Spleen (tissue), 11 donors: ENCODE measurements at regions not wholly inside any gene's neighbourhood (a gene's known extent, or its start where the extent isn't known, plus 50 kb on each side); places are given as distances from the start of the nearest gene placed in this dataset.
A peak's percentile ranks its signal among the peaks of the same experiment; 100 is the strongest.

ENCODE experiments used
- DNase-seq: peaks from one replicate; pipeline ENCODE4 v3.0.0-alpha.2; 2020
- H3K27ac ChIP-seq, 8 donors: fragments of 200-600 bp; sonication (generic) in 7 of 8; 1 replicate in 4 of 8; 2 replicates in 4 of 8; pipeline versions ENCODE4 v1.5.0 to v1.8.0; 2016 to 2021; ENCODE audit warnings: inconsistent platforms in 4 of 8, mild to moderate bottlenecking in 4 of 8, moderate library complexity in 1 of 8
- H3K27me3 ChIP-seq, 7 donors: fragments of 200-600 bp; sonication (generic) in 6 of 7; replicated peaks in 1 of 7; 1 replicate in 4 of 7; 2 replicates in 3 of 7; pipeline versions ENCODE4 v1.5.0 to v1.8.0; 2016 to 2021; ENCODE audit warnings: inconsistent platforms in 3 of 7, mild to moderate bottlenecking in 1 of 7
- H3K36me3 ChIP-seq, 6 donors: fragments of 200-600 bp; sonication (generic) in 5 of 6; 1 replicate in 4 of 6; 2 replicates in 2 of 6; pipeline versions ENCODE4 v1.5.0 to v1.8.0; 2016 to 2021; ENCODE audit warnings: inconsistent platforms in 2 of 6
- H3K4me1 ChIP-seq, 6 donors: fragments of 200-600 bp; sonication (generic) in 5 of 6; 1 replicate in 3 of 6; 2 replicates in 3 of 6; pipeline versions ENCODE4 v1.5.0 to v1.8.0; 2016 to 2021; ENCODE audit warnings: inconsistent platforms in 3 of 6
- H3K4me3 ChIP-seq, 8 donors: fragments of 200-600 bp; sonication (generic) in 7 of 8; 1 replicate in 4 of 8; 2 replicates in 4 of 8; pipeline versions ENCODE4 v1.5.0 to v1.8.0; 2016 to 2021; ENCODE audit warnings: inconsistent platforms in 4 of 8, mild to moderate bottlenecking in 4 of 8, moderate library complexity in 2 of 8
- H3K9me3 ChIP-seq, 8 donors: fragments of 200-600 bp; sonication (generic) in 7 of 8; 1 replicate in 4 of 8; 2 replicates in 4 of 8; pipeline versions ENCODE4 v1.5.0 to v1.8.0; 2016 to 2021; ENCODE audit warnings: inconsistent platforms in 4 of 8
- POLR2A ChIP-seq, 3 donors: fragments of 450-650 bp; IDR thresholded peaks; one replicate each; pipeline ENCODE4 v1.5.1; 2017; ENCODE audit warnings: antibody characterized with exemption in 3 of 3, mild to moderate bottlenecking in 1 of 3
- POLR2AphosphoS5 ChIP-seq, 3 donors: sonication (generic); formaldehyde crosslinking; IDR thresholded peaks; one replicate each; pipeline ENCODE4 v1.5.1; 2017; ENCODE audit warnings: antibody characterized with exemption in 3 of 3
- WGBS, 5 donors: extraction: QIAGEN DNeasy Blood & Tissue Kit in 3 of 5; methylation state at CpG; one replicate each; pipeline versions ENCODE4 v1.1.5 to v1.1.7; 2013 to 2018; 5-methylcytosine and 5-hydroxymethylcytosine counted together
- intact Hi-C: fragments of 100-400 bp; cut with DNase I; formaldehyde crosslinking; loops from one replicate; pipeline ENCODE4 v1.15.0; 2023; ENCODE audit warnings: low total_unique reads
- TF ChIP-seq, protein P1 (sequence below), 11 experiments: fragments of 200-600 bp in 7 of 11; fragments of 450-650 bp in 4 of 11; sonication (generic) in 4 of 11; IDR thresholded peaks in 8 of 11; conservative IDR thresholded peaks in 3 of 11; 1 replicate in 7 of 11; 2 replicates in 4 of 11; pipeline versions ENCODE4 v1.4.0 to v1.8.0; 2016 to 2021; ENCODE audit warnings: antibody characterized with exemption in 11 of 11, inconsistent platforms in 4 of 11, mild to moderate bottlenecking in 1 of 11
- donor health status: healthy with polysubstance abuse.
- donor health status: DM: no; HTN: no; CAD: no; lungs with moderate emphysema.
- donor health status: DM: no; HTN: no; CAD: no.
- donor health status: Bipolar disorder and iron deficiency.
- donor health status: healthy.
- donor health status: DM: no; HTN: no; CAD: no.
- donor health status: DM: yes; HTN: yes; CAD: no.

GRCh38 chr6:105940990-105941389 is 145.1 kb upstream of the PRDM1 start:
- Histone ChIP-seq H3K27me3 (no peaks in the 10 kb centered on the region), H3K4me3 (no peak overlapping the region), H3K4me1 (no peaks in the 10 kb centered on the region), H3K36me3 (no peaks in the 10 kb centered on the region), H3K27ac (no peak overlapping the region), H3K9me3 (no peaks in the 10 kb centered on the region)
- WGBS, 5 donors, result 55 to 81% (median 71%) methylated on average over 2 of the region's 2 CpGs
- DNase-seq, result no peak
- TF ChIP-seq POLR2A (IDR thresholded peaks at IDR 0.05) (no peak), POLR2AphosphoS5 (IDR thresholded peaks at IDR 0.05) (no peak)
- TF ChIP-seq, protein P1, sequence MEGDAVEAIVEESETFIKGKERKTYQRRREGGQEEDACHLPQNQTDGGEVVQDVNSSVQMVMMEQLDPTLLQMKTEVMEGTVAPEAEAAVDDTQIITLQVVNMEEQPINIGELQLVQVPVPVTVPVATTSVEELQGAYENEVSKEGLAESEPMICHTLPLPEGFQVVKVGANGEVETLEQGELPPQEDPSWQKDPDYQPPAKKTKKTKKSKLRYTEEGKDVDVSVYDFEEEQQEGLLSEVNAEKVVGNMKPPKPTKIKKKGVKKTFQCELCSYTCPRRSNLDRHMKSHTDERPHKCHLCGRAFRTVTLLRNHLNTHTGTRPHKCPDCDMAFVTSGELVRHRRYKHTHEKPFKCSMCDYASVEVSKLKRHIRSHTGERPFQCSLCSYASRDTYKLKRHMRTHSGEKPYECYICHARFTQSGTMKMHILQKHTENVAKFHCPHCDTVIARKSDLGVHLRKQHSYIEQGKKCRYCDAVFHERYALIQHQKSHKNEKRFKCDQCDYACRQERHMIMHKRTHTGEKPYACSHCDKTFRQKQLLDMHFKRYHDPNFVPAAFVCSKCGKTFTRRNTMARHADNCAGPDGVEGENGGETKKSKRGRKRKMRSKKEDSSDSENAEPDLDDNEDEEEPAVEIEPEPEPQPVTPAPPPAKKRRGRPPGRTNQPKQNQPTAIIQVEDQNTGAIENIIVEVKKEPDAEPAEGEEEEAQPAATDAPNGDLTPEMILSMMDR (IDR thresholded peaks at IDR 0.05 in 8 of 11, conservative IDR thresholded peaks at IDR 0.05 in 3 of 11), result no peak
- intact Hi-C loops, result no loop called here

DNA sequence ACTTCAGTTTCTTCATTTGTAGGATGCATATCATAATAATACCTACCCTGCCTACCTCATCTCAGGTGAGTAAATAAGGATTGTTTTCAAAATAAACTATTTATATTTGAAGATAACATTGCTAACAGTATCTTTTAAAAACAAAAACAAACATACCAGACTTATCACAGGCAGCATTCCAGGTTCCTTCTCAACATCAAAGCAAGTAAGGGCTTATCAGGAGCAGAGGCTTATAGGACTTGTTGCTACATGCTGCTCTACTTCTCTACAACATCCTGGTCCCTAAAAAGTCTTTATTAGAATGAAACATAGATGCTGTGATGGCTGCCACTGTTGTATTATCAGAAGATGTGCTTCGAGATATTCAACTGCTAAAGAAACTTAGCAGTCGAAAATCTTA is 149.2 kb upstream of the PRDM1 start:
- Histone ChIP-seq H3K27ac (no peak overlapping the region), H3K9me3 (no peaks in the 10 kb centered on the region), H3K36me3 (no peaks in the 10 kb centered on the region), H3K4me1 (peaks cover 0 to 8% (median 0%) of the 10 kb centered on the region in 6 donors), H3K4me3 (no peak overlapping the region), H3K27me3 (no peaks in the 10 kb centered on the region)
- no peak for TF ChIP-seq POLR2AphosphoS5 (IDR thresholded peaks at IDR 0.05)
- TF ChIP-seq POLR2A (IDR thresholded peaks at IDR 0.05), result no peak
- TF ChIP-seq, protein P1 (IDR thresholded peaks at IDR 0.05 in 8 of 11, conservative IDR thresholded peaks at IDR 0.05 in 3 of 11), result no peak
- intact Hi-C loops, result no loop called here
- WGBS, 5 donors, result 90 to 95% (median 92%) methylated on average over 2 of the region's 2 CpGs
- no peak for DNase-seq

GRCh38 chr6:105935416-105935815 is 150.7 kb upstream of the PRDM1 start:
- Histone ChIP-seq H3K4me1 (peaks cover 0 to 14% (median 0%) of the 10 kb centered on the region in 6 donors), H3K27me3 (no peaks in the 10 kb centered on the region), H3K27ac (peak overlapping the region in 5 of 8 donors; percentile 1 to 85 (median 48)), H3K36me3 (no peaks in the 10 kb centered on the region), H3K4me3 (no peak overlapping the region), H3K9me3 (no peaks in the 10 kb centered on the region)
- WGBS, 5 donors, result 53 to 83% (median 63%) methylated on average over 4 of the region's 4 CpGs
- intact Hi-C loops, result no loop called here
- DNase-seq, result no peak
- TF ChIP-seq POLR2AphosphoS5 (IDR thresholded peaks at IDR 0.05) (no peak), POLR2A (IDR thresholded peaks at IDR 0.05) (no peak)
- TF ChIP-seq, protein P1 (IDR thresholded peaks at IDR 0.05 in 8 of 11, conservative IDR thresholded peaks at IDR 0.05 in 3 of 11), result no peak

- no peaks in the 10 kb centered on the region for H3K9me3 ChIP-seq
- H3K27ac ChIP-seq, result peak overlapping the region in 4 of 8 donors; percentile 23 to 85 (median 59)
- intact Hi-C loops, result no loop called here
- H3K27me3 ChIP-seq, result no peaks in the 10 kb centered on the region
- H3K4me3 ChIP-seq, result no peak overlapping the region
- WGBS, 5 donors, result 49 to 87% (median 75%) methylated on average over 5 of the region's 5 CpGs
- no peak for DNase-seq
- no peaks in the 10 kb centered on the region for H3K36me3 ChIP-seq
- peaks cover 0 to 14% (median 0%) of the 10 kb centered on the region in 6 donors for H3K4me1 ChIP-seq
- TF ChIP-seq, protein P1 (IDR thresholded peaks at IDR 0.05 in 8 of 11, conservative IDR thresholded peaks at IDR 0.05 in 3 of 11), result no peak
- TF ChIP-seq POLR2A (IDR thresholded peaks at IDR 0.05), result no peak
- no peak for TF ChIP-seq POLR2AphosphoS5 (IDR thresholded peaks at IDR 0.05)
Measured at GRCh38 chr6:105934708-105935107, 151.4 kb upstream of the PRDM1 start.
